ENCODE measurements at regions not wholly inside any gene's neighbourhood (a gene's known extent, or its start where the extent isn't known, plus 50 kb on each side); places are given as distances from the start of the nearest gene placed in this dataset.

DNA sequence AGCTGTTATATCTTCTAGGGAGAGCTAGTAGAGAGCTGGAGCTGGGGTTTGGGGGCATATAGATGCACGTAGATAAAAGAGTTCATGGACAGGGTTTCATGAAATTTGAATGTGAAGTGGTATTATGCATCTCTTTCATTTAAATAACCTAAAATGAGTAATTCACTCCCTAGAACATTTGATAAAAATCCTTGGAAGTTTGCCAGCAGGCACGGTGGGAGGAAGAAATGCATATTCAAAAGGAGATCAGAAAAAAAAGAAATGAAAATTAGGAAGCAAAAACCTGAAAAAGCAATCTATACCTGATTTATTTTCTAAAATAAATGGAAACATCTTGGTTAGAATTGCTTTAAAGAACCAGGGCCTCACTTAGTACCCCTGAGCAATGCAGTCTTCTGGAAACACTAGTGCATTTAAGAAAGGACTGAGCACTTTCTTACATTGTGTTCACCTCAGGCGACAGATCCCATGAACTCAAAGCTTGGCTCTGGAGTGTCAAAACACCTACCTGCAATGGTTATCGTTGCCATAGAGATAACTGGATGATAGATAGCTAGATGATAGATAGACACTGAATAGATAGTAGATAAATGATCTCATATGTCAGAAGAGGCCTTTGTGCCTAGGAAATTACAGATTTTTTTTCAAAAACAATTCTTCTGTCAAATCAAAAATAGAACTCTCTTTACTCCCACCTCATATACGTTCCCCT is 458.6 kb upstream of the THRB start:
- TF ChIP-seq, protein P1, sequence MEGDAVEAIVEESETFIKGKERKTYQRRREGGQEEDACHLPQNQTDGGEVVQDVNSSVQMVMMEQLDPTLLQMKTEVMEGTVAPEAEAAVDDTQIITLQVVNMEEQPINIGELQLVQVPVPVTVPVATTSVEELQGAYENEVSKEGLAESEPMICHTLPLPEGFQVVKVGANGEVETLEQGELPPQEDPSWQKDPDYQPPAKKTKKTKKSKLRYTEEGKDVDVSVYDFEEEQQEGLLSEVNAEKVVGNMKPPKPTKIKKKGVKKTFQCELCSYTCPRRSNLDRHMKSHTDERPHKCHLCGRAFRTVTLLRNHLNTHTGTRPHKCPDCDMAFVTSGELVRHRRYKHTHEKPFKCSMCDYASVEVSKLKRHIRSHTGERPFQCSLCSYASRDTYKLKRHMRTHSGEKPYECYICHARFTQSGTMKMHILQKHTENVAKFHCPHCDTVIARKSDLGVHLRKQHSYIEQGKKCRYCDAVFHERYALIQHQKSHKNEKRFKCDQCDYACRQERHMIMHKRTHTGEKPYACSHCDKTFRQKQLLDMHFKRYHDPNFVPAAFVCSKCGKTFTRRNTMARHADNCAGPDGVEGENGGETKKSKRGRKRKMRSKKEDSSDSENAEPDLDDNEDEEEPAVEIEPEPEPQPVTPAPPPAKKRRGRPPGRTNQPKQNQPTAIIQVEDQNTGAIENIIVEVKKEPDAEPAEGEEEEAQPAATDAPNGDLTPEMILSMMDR (IDR thresholded peaks at IDR 0.05), result no peak
- TF ChIP-seq POLR2A (IDR thresholded peaks at IDR 0.05), result no peak
